T-helper 22 cell (primary cell): ENCODE measurements at regions not wholly inside any gene's neighbourhood (a gene's known extent, or its start where the extent isn't known, plus 50 kb on each side); places are given as distances from the start of the nearest gene placed in this dataset.

Experiments
- DNase-seq: peaks from one replicate; pipeline ENCODE4 v3.0.0-alpha.2; 2020; ENCODE audit warnings: low read depth

- DNase-seq, result no peak
Observed at GRCh38 chr18:42268186-42268725, 313.2 kb downstream of the PIK3C3 start.

DNA sequence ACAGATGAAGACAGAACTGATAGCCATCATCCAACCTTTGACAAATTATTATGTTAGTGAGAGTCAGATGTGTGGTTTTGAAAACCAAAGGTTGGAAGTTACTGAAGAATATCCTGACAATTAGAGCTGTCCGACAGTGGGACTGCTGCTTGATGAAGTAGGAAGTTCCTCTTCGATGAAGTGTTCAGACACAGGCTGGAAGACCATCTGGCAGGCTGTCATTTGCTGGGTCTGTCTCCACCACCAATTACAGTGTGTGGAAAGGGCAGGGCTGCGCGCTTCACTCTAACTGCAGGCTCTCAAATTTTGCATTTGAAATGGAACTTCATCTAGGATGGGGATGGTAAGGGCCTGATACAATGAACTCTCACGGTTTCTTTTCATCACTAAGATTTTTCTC is 313.8 kb downstream of the PIK3C3 start:
- DNase-seq, result no peak

DNA sequence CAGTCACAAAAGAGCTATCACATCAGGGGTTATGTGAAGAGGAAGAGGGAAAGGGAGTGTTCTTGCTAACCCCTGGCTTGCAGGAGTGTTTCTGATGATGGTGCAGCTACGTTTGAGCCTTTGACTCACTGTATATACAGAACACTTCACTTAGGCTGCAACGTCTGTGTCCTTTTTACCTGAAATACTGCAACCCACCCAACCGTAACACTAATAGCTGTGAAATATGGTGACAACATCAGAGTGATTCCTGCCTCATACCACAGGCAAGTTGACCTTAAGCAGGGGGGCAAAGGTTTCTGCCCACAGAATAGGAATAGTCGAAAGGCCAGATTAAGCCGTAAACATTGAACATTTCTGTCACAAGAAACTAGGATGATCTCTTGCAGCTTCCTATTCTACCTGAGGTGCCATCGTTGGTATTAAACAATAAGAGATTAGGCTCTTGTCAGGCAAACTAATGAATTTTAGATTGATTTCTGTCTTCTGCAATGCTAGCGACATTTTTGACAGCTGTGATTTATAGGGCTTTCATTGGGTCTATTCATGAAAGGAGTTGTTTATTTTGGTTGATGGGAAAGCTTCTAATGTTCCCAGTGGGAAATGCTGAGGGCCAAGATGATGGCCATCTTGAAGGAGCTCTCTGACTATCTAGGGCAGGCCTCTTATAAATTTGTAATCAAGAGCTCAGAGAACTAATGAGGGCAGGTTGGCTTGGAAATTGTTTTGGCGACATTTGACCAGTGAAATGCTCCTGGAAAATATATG is 316.8 kb downstream of the PIK3C3 start:
- no peak for DNase-seq

- no peak for DNase-seq
Observed at GRCh38 chr18:42274488-42275137, 319.6 kb downstream of the PIK3C3 start.

DNA sequence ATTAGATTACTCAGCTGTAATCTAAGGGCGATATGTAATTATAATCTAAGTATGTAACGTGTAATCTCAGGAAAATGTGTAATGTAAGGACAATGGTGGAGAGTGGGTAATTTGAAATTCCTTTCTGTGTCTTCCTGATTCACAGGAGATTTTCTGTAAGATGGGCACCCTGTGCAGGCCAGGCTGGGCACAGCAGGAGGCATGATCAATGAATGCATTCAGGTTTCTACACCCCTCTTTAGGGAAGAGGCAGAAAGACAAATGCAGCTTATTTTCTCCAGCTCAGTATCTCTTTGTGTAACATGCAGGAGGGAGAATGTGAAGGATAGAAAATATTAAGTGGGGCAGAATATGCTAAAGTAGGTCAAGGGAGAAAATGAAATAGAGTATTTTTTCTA is 320.1 kb downstream of the PIK3C3 start:
- DNase-seq, result no peak

DNA sequence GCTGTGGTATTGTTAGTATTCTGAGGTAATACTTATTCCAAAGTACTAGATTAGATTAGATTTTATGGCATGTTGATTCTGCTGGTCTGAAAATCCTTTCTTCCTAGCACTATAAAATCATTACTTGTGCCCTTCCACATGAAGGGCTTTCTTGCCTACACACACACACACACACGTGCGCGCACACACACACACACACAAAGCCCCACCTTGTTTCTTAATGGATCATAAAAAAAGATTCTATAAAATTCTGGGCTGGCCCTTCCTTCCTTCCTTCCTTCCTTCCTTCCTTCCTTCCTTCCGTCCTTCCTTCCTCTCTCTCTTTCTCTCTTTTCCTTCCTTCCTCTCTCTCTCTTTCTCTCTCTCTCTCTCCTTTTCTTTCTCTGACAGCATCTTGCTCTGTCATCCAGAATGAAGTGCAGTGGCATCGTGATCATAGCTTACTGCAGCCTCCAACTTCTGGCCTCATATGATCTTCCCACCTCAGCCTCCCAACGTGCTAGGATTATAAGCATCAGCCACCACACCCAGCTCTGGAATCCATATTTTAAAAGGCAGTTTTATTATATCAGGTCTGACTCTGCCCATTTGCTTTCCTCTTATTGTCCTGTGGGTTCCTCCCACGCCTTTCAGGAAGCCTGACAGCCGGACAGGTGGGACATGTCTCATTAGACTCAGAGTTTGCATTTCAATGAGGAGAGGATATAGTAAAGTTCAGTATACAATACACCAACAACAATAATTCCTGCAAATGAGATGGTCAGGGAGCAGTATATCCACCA is 321.1 kb downstream of the PIK3C3 start:
- no peak for DNase-seq

DNA sequence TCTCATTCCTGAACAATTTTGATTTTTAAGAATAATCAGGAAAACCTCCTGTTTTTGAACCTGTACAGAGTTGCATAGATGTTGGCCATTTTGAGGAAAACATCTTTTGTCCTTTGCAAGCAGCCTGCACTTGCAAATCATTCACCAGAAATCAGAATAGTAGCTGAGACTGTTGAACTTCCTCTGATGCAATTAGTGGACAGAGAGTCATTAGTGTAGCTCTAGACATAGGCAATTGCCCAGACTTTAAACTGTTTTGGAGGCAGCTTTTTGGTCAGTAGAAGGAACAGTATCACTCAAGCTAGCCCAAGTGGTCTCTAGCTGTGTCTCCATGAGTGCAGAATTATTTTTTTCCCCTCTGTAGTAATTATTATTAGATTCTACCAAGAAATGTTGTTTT is 326.1 kb downstream of the PIK3C3 start:
- no peak for DNase-seq

DNA sequence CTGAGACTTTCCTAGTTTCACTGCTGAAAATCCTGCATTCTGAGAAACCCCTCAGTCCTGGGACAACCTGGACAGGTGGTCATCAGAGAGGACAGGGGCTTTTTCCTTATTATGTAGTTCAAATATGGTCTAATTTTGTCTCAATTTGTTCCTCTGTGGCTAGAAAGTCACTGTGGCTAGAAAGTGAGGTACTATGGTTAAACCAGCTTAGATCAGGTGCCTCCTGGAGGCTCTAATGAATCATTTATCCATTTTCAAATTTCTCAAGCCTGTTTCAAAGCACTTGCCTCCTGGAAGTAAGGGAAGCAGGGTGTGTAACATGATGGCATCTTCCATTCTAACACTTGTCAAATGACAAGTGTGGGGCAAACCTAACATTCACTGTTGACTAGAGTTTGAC is 326.8 kb downstream of the PIK3C3 start:
- no peak for DNase-seq

DNA sequence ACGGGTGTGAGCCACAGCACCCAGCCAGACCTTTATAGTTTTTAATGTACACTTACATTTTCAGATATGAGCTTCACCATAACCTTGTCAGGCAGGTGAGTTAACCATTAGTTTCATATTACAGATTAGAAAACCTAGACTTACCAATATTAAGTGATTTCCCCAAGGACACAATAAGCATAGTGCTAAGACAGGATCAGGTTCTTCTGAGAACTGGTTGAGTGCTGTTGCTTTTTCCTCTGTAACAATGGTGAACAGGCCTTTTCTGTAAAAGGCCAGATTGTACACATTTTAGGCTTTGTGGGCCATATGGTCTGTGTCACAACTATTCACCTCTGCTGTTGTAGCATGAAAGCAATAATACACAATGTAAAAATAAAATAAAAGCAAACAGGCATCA is 332.0 kb downstream of the PIK3C3 start:
- DNase-seq, result no peak

- DNase-seq, result no peak
Observed at GRCh38 chr18:42288129-42288528, 333.1 kb downstream of the PIK3C3 start.

GRCh38 chr18:42289526-42289925 is 334.5 kb downstream of the PIK3C3 start:
- DNase-seq, result no peak

DNA sequence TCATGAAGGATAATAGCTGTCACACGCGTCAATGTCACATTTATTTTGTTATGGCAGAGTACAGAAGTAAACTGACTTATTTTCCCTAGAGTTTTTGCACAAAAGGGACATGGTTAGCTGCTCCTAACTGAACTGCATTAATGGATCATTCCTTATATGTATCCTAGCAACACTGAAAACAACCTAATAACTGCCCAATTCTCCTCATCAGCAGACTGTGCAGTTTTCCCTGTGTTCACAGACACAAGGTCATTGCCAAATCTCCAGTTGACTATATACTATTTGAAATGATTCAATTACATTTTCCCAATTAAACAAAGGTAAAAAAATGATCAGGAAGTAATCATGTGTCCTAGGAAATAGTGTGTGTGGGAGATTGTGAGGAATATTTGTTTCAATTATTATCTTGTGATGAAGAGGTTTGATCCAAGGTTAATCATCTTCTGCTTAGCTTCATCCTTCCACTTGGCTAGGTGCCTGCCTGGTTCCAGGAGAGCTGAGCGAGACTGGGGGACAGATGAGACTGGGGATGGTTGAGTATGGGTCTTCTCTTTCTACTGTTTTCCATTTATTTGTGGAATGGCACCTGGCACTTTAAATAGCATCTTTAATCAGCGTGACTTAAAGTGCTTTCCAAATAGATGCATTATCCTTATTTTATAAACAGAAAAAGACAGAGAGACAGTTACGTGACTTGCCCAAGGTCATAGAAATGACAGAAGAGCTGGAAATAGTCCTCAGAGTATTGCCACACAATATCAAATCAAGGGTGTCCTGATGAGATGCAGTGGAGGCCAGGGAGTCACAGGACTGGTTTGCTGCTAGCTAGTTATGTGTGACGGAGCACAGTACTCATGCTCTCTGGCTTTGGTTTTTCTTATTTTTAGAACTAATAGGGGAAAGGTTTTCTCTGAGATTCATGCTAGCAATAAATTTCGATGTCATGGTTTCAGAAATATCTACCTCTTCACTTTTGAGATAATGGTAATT is 335.6 kb downstream of the PIK3C3 start:
- DNase-seq, result no peak

- no peak for DNase-seq
Observed at GRCh38 chr18:42292654-42293053, 337.6 kb downstream of the PIK3C3 start.

DNA sequence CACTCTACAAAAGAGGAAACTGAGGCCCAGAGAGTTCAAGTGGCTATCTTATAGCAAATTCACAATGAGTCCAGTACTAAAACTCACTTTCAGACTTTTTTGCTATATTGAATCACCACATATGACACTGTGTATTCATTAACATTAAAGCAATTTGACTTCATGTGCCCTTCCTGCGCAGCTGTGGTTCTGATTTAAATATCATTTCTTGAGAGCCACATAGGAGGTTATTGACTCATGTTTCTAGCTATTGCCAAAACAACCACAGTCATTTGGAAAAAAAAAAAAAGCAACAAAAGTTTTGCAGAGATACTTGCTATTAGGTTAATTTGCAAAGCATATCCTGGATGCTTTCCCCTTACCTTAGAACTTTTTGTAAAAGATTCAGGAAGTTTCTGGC is 341.2 kb downstream of the PIK3C3 start:
- DNase-seq, result no peak

DNA sequence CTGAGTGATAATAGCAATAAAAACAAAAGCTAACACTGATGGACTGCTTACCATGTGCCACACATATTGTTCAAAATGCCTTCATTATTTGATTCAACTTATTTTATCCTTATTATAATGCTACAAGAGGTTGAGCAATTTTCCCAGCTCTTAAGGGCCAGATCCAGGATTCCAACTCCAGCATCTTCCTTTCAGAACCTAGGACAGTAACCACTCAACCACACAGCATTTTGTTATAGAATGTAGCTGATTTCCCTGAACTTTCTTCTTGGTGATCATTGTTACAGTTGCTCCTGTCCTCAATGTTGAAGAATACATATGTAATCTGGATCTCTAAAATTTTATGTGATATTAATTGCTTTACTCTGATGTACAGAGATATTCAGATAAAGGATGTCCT is 341.7 kb downstream of the PIK3C3 start:
- DNase-seq, result no peak

GRCh38 chr18:42298759-42299675 is 344.0 kb downstream of the PIK3C3 start:
- peak; percentile 1 for DNase-seq

GRCh38 chr18:42305869-42306593 is 351.0 kb downstream of the PIK3C3 start:
- DNase-seq, result no peak

- no peak for DNase-seq
Observed at GRCh38 chr18:42306594-42306980, 351.6 kb downstream of the PIK3C3 start.

DNA sequence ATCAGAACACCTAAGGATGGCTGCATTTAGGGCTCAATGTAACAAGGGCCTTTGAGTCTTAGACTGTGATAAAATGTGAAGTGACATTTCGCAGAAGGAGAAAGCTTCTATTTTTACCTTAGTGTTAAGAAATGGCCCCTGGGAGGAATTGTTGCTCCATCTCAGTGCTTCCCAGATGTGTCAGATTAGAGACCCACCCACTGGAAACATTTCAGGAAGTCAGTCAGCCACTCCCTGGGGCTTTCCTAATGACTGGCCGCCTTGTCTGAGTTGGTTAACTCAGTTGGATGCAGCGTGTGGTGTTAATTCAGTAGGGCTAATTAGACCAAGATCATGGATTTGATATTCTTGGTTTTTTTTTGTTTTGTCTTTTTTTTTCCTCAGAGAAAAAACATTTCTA is 355.9 kb downstream of the PIK3C3 start:
- DNase-seq, result no peak

DNA sequence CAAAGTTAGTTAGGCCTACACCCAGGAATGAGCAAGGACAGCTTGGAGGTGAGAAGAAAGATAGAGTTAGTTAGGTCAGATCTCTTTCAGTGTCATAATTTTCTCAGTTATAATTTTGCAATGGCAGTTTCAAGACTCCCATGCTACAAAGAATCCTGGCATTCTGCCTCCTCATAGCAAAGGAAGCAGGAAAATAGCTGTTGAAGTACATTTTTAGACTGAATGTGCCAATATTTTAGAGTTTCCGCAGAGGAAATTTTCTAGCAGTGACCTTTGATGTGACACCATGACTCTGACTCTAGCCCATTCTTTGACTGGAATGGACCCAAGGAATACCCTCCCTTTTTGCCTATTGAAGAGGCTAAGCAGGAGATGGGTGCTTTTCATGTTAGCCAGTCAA is 371.7 kb downstream of the PIK3C3 start:
- no peak for DNase-seq
